Activated naive CD4-positive, alpha-beta T cell treated with anti-CD3 and anti-CD28 coated beads, Interleukin-2, amount 10 ng/mL, durations not matched to agents 7 days and 5 days (primary cell): ENCODE measurements at regions not wholly inside any gene's neighbourhood (a gene's known extent, or its start where the extent isn't known, plus 50 kb on each side); places are given as distances from the start of the nearest gene placed in this dataset.
"Not testable (repeated sequence)": the region's sequence is repeated elsewhere in the genome, so short reads cannot be mapped to it uniquely, and the experiment has no call there.

Experiments
- CTCF ChIA-PET: fragments of 350-600 bp; sonication (Branson Sonifier 250); formaldehyde crosslinking; loops from one replicate; lab custom pipeline; 2021; ENCODE audit warnings: antibody characterized with exemption; lab: Charles Lee
- DNase-seq: peaks from one replicate; pipeline ENCODE4 v3.0.0-alpha.2; 2020
- H3K27ac Mint-ChIP-seq: one replicate; pipeline ENCODE4 v1.8.0; 2021; ENCODE audit warnings: mild to moderate bottlenecking, moderate library complexity, mixed read lengths
- H3K27me3 Mint-ChIP-seq: one replicate; pipeline ENCODE4 v1.8.0; 2021; ENCODE audit warnings: mild to moderate bottlenecking, mixed read lengths
- H3K36me3 Mint-ChIP-seq: one replicate; pipeline ENCODE4 v1.8.0; 2021; ENCODE audit warnings: mixed read lengths
- H3K4me1 Mint-ChIP-seq: one replicate; pipeline ENCODE4 v1.8.0; 2021; ENCODE audit warnings: mixed read lengths
- H3K4me3 Mint-ChIP-seq: one replicate; pipeline ENCODE4 v1.8.0; 2021; ENCODE audit warnings: mild to moderate bottlenecking, moderate library complexity, mixed read lengths
- H3K9me3 Mint-ChIP-seq: one replicate; pipeline ENCODE4 v1.8.0; 2021; ENCODE audit warnings: mixed read lengths

GRCh38 chr12:28975564-28976340 is 173.3 kb upstream of the FAR2 start:
- CTCF ChIA-PET, result no interaction called here
- Mint-ChIP-seq H3K4me1 (no peaks in the 10 kb centered on the region), H3K9me3 (no peaks in the 10 kb centered on the region), H3K27me3 (peaks cover 3% of the 10 kb centered on the region), H3K4me3 (no peak overlapping the region), H3K27ac (no peak overlapping the region), H3K36me3 (no peaks in the 10 kb centered on the region)
- DNase-seq, result no peak

GRCh38 chr12:28980436-28980835 is 168.6 kb upstream of the FAR2 start:
- CTCF ChIA-PET, result no interaction called here
- DNase-seq, result no peak
- H3K9me3 Mint-ChIP-seq, result no peaks in the 10 kb centered on the region
- H3K27me3 Mint-ChIP-seq, result no peaks in the 10 kb centered on the region
- no peak overlapping the region for H3K4me3 Mint-ChIP-seq
- no peak overlapping the region for H3K27ac Mint-ChIP-seq
- H3K36me3 Mint-ChIP-seq, result no peaks in the 10 kb centered on the region
- H3K4me1 Mint-ChIP-seq, result no peaks in the 10 kb centered on the region

- H3K9me3 Mint-ChIP-seq, result no peaks in the 10 kb centered on the region
- H3K27me3 Mint-ChIP-seq, result peaks cover 9% of the 10 kb centered on the region
- H3K4me1 Mint-ChIP-seq, result no peaks in the 10 kb centered on the region
- CTCF ChIA-PET, result no interaction called here
- DNase-seq, result no peak
- H3K27ac Mint-ChIP-seq, result no peak overlapping the region
- H3K36me3 Mint-ChIP-seq, result no peaks in the 10 kb centered on the region
- no peak overlapping the region for H3K4me3 Mint-ChIP-seq
These were observed 161.3 kb upstream of the FAR2 start for GRCh38 chr12:28987538-28988324.

- CTCF ChIA-PET, result no interaction called here
- H3K27ac Mint-ChIP-seq, result no peak overlapping the region
- no peaks in the 10 kb centered on the region for H3K36me3 Mint-ChIP-seq
- no peak for DNase-seq
- H3K4me1 Mint-ChIP-seq, result no peaks in the 10 kb centered on the region
- H3K4me3 Mint-ChIP-seq, result no peak overlapping the region
- peaks cover 9% of the 10 kb centered on the region for H3K27me3 Mint-ChIP-seq
- no peaks in the 10 kb centered on the region for H3K9me3 Mint-ChIP-seq
These were observed 160.8 kb upstream of the FAR2 start for GRCh38 chr12:28988325-28988704.

GRCh38 chr12:28991626-28992025 is 157.5 kb upstream of the FAR2 start:
- no peak for DNase-seq
- Mint-ChIP-seq H3K27ac (no peak overlapping the region), H3K36me3 (no peaks in the 10 kb centered on the region), H3K27me3 (peaks cover 9% of the 10 kb centered on the region), H3K4me1 (no peaks in the 10 kb centered on the region), H3K9me3 (no peaks in the 10 kb centered on the region), H3K4me3 (no peak overlapping the region)
- CTCF ChIA-PET, result no interaction called here

GRCh38 chr12:28993720-28994119 is 155.4 kb upstream of the FAR2 start:
- no peak for DNase-seq
- Mint-ChIP-seq H3K27ac (no peak overlapping the region), H3K36me3 (no peaks in the 10 kb centered on the region), H3K9me3 (no peaks in the 10 kb centered on the region), H3K4me3 (no peak overlapping the region), H3K4me1 (no peaks in the 10 kb centered on the region), H3K27me3 (peaks cover 9% of the 10 kb centered on the region)
- CTCF ChIA-PET, result no interaction called here

GRCh38 chr12:28994179-28994715 is 154.8 kb upstream of the FAR2 start:
- DNase-seq, result no peak
- no peak overlapping the region for H3K4me3 Mint-ChIP-seq
- CTCF ChIA-PET, result no interaction called here
- H3K9me3 Mint-ChIP-seq, result no peaks in the 10 kb centered on the region
- H3K4me1 Mint-ChIP-seq, result no peaks in the 10 kb centered on the region
- H3K36me3 Mint-ChIP-seq, result no peaks in the 10 kb centered on the region
- H3K27me3 Mint-ChIP-seq, result peaks cover 7% of the 10 kb centered on the region
- no peak overlapping the region for H3K27ac Mint-ChIP-seq

GRCh38 chr12:28996688-28997087 is 152.4 kb upstream of the FAR2 start:
- H3K4me1 Mint-ChIP-seq, result no peaks in the 10 kb centered on the region
- H3K9me3 Mint-ChIP-seq, result no peaks in the 10 kb centered on the region
- H3K27ac Mint-ChIP-seq, result no peak overlapping the region
- H3K36me3 Mint-ChIP-seq, result no peaks in the 10 kb centered on the region
- DNase-seq, result no peak
- CTCF ChIA-PET, result no interaction called here
- no peaks in the 10 kb centered on the region for H3K27me3 Mint-ChIP-seq
- no peak overlapping the region for H3K4me3 Mint-ChIP-seq

GRCh38 chr12:28998662-28999120 is 150.4 kb upstream of the FAR2 start:
- Mint-ChIP-seq H3K9me3 (no peaks in the 10 kb centered on the region), H3K27ac (no peak overlapping the region), H3K36me3 (no peaks in the 10 kb centered on the region), H3K4me1 (no peaks in the 10 kb centered on the region), H3K4me3 (no peak overlapping the region), H3K27me3 (no peaks in the 10 kb centered on the region)
- CTCF ChIA-PET, result no interaction called here
- DNase-seq, result no peak

GRCh38 chr12:29004066-29004935 is 144.8 kb upstream of the FAR2 start:
- DNase-seq, result no peak
- Mint-ChIP-seq H3K27me3 (peaks cover 9% of the 10 kb centered on the region), H3K4me1 (no peaks in the 10 kb centered on the region), H3K27ac (no peak overlapping the region), H3K9me3 (no peaks in the 10 kb centered on the region), H3K36me3 (no peaks in the 10 kb centered on the region), H3K4me3 (no peak overlapping the region)
- CTCF ChIA-PET, result interaction anchor here (0.6 kb wide), 1 partner anchor 175 kb away, joined by 3 read pairs; no protein-coding TSS in a partner anchor

- no peak for DNase-seq
- no peaks in the 10 kb centered on the region for H3K9me3 Mint-ChIP-seq
- H3K36me3 Mint-ChIP-seq, result no peaks in the 10 kb centered on the region
- peaks cover 9% of the 10 kb centered on the region for H3K27me3 Mint-ChIP-seq
- CTCF ChIA-PET, result interaction anchor here (0.6 kb wide), 1 partner anchor 175 kb away, joined by 3 read pairs; no protein-coding TSS in a partner anchor
- no peaks in the 10 kb centered on the region for H3K4me1 Mint-ChIP-seq
- H3K27ac Mint-ChIP-seq, result no peak overlapping the region
- no peak overlapping the region for H3K4me3 Mint-ChIP-seq
These were observed 144.2 kb upstream of the FAR2 start for GRCh38 chr12:29004936-29005304.

GRCh38 chr12:29008786-29009185 is 140.3 kb upstream of the FAR2 start:
- Mint-ChIP-seq H3K36me3 (no peaks in the 10 kb centered on the region), H3K27ac (no peak overlapping the region), H3K27me3 (peaks cover 12% of the 10 kb centered on the region), H3K4me1 (no peaks in the 10 kb centered on the region), H3K4me3 (no peak overlapping the region), H3K9me3 (no peaks in the 10 kb centered on the region)
- CTCF ChIA-PET, result no interaction called here
- no peak for DNase-seq

GRCh38 chr12:29012673-29013072 is 136.4 kb upstream of the FAR2 start:
- no peak for DNase-seq
- Mint-ChIP-seq H3K4me3 (no peak overlapping the region), H3K36me3 (no peaks in the 10 kb centered on the region), H3K4me1 (no peaks in the 10 kb centered on the region), H3K27me3 (peaks cover 8% of the 10 kb centered on the region), H3K9me3 (no peaks in the 10 kb centered on the region), H3K27ac (no peak overlapping the region)
- CTCF ChIA-PET, result no interaction called here

- DNase-seq, CTCF ChIA-PET, H3K36me3 Mint-ChIP-seq, H3K27ac Mint-ChIP-seq, H3K27me3 Mint-ChIP-seq, H3K4me3 Mint-ChIP-seq, H3K4me1 Mint-ChIP-seq, H3K9me3 Mint-ChIP-seq: not testable (repeated sequence)
These were observed 131.5 kb upstream of the FAR2 start for GRCh38 chr12:29017532-29017931.
